ENCODE measurements at regions not wholly inside any gene's neighbourhood (a gene's known extent, or its start where the extent isn't known, plus 50 kb on each side); places are given as distances from the start of the nearest gene placed in this dataset.
"Not testable (repeated sequence)": the region's sequence is repeated elsewhere in the genome, so short reads cannot be mapped to it uniquely, and the experiment has no call there.

- in situ Hi-C loops (cut with HindIII; ENCODE audit: low pct_unique_long_range_greater_than_20kb, low sequenced_read_pairs), result no loop called here
- peak; percentile 96 for DNase-seq (ENCODE audit: low read depth, low spot score)
Measured at GRCh38 chr6:27177485-27178406, 69.8 kb upstream of the PRSS16 start.

DNA sequence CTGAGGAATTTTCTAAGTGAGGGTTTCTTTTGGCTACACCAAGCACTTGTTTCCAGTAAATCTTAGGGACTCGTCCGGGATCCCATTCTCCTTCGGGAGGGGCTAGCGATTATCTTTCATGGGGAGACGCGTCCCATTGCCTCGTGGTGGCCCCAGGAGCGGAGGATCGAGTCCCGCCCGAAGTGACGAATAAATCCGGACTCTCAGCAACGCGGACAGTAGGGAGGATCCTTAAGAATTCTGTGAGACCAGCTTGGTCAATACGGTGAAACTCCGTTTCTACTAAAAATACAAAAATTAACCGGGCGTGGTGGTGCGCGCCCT is 69.1 kb upstream of the PRSS16 start:
- in situ Hi-C loops (cut with HindIII; ENCODE audit: low pct_unique_long_range_greater_than_20kb, low sequenced_read_pairs), result no loop called here
- DNase-seq (ENCODE audit: low read depth, low spot score), result no peak

DNA sequence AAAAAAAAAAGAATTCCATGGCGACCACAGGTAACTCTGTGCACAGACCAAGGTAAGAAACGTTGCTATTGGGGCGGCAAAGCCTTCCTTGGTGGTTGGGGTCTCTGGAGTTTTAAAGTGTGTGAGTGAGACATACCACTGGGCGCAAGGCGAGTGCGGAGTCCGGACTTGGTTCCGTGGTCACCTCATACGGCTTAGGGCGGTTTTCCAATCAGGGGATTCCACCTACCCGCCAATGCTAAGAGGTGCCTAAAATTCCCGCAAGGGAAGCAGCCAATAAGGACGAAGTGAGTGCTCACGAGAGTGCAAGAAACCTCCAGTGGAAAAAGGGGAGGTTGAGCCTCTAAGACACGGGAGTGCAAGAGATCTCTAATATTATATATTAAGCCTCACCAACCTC is 68.6 kb upstream of the PRSS16 start:
- in situ Hi-C loops (cut with HindIII; ENCODE audit: low pct_unique_long_range_greater_than_20kb, low sequenced_read_pairs), result no loop called here

GRCh38 chr6:27183060-27183832 is 64.3 kb upstream of the PRSS16 start:
- in situ Hi-C loops (cut with HindIII; ENCODE audit: low pct_unique_long_range_greater_than_20kb, low sequenced_read_pairs), result no loop called here
- DNase-seq (ENCODE audit: low read depth, low spot score), result no peak

More for the DNA sequence above, 68.6 kb upstream of the PRSS16 start:
- no peak for DNase-seq (ENCODE audit: low read depth, low spot score)

DNA sequence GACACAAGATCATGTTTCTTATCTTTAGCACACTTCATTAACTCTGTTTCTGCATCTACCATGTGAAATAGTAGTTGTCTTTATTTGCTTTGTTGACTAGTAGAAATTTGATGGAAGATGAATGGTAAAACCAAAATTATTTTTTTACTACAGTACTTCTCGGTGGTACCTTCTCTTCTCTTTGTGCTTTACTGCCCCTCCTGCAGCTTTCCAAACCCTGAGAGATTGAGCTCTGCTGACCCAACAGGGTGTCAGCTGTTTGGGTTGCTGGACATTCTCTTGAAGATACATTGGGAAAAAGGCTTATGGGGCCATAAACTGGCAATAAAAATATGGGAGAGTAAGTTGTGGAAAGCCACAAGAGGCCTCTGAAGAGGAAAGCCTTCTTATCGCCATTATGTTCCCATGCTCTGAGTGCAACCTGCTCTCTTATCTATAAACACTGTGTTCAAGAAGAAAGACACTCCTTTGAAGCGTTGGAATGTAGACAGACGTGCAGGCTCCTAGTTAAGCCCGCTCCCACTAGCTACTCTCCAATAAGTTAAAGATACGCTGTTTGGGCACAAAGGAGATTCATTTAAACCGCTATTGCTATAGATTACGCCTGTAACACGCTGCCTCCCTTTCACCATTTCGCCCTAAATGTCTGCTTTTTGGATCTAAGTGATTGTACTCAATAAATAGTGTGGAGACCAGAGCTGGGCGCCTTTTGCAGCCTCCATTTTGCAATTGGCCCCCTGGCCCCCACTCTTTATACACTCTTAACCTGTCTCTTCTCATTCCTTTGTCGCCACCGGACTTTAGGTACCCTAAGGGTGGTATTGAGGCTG is 60.1 kb upstream of the PRSS16 start:
- DNase-seq (ENCODE audit: low read depth, low spot score), result peak; percentile 26
- in situ Hi-C loops (cut with HindIII; ENCODE audit: low pct_unique_long_range_greater_than_20kb, low sequenced_read_pairs), result no loop called here

GRCh38 chr6:27188061-27188884 is 59.2 kb upstream of the PRSS16 start:
- in situ Hi-C loops (cut with HindIII; ENCODE audit: low pct_unique_long_range_greater_than_20kb, low sequenced_read_pairs), result no loop called here
- DNase-seq (ENCODE audit: low read depth, low spot score), result peak; percentile 85

DNA sequence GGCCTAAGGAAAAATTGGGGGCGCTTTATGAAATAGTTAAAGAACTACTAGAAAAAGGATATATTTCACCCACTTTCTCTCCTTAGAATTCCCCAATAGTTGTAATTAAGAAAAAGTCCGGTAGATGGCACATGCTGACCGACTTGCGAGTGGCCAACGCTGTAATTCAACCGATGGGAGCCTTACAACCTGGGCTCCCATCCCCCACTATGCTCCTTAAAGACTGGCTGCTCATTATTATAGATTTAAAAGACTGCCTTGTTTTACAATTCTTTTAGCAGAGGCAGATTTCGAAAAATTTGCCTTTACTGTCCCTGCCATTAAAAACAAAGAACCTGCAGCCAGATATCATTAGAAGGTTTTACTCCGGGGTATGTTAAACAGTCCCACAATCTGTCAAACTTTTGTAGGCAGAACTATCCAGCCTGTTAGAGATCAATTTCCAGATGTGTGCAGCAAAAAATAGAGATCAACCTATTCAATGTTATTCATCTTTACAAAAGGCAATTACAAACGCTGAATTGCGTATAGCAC is 58.5 kb upstream of the PRSS16 start:
- peak; percentile 93 for DNase-seq (ENCODE audit: low read depth, low spot score)
- in situ Hi-C loops (cut with HindIII; ENCODE audit: low pct_unique_long_range_greater_than_20kb, low sequenced_read_pairs), result no loop called here

GRCh38 chr6:27190126-27190525 is 57.4 kb upstream of the PRSS16 start:
- DNase-seq (ENCODE audit: low read depth, low spot score), result no peak
- in situ Hi-C loops (cut with HindIII; ENCODE audit: low pct_unique_long_range_greater_than_20kb, low sequenced_read_pairs), result no loop called here

DNA sequence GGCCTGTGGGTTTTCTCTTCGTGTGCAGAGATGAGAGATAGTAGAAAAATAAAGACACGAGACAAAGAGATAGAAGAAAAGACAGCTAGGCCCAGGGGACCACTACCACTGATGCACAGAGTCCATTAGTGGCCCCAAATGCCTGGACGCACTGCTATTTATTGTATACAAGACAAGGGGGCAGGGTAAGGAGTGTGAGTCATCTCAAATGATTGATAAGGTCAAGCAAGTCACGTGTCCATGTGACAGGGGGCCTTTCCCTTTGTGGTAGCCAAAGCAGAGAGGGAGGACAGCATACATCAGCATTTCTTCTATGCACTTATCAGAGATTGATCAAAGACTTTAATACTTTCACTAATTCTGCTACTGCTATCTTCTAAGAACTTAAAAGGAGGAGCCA is 53.0 kb upstream of the PRSS16 start:
- DNase-seq (ENCODE audit: low read depth, low spot score); in situ Hi-C loops (cut with HindIII; ENCODE audit: low pct_unique_long_range_greater_than_20kb, low sequenced_read_pairs): not testable (repeated sequence)

DNA sequence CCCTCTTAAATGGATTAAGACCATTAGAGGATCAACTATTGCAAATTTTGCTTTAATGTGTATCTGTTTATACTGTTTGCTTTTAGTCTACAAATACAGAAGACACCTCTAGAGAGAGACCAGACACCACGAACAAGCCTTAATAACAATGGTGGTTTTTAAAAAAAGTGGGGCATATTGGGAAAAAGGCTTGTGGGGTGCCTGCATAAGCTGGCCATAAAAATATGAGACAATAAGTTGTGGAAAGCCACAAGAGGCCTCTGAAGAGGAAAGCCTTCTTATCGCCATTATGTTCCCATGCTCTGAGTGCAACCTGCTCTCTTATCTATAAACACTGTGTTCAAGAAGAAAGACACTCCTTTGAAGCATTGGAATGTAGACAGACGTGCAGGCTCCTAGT is 52.0 kb upstream of the PRSS16 start:
- DNase-seq (ENCODE audit: low read depth, low spot score); in situ Hi-C loops (cut with HindIII; ENCODE audit: low pct_unique_long_range_greater_than_20kb, low sequenced_read_pairs): not testable (repeated sequence)

Small RNAs in the stretch of these regions (small RNA-seq; reads per million reads assigned to genes)
- gene MIR3143 (0.38 to 0.73 reads per million in 2 experiments), gene RNU2-62P (0 to 0.57 reads per million in 2 experiments)
